ENCODE measurements at regions not wholly inside any gene's neighbourhood (a gene's known extent, or its start where the extent isn't known, plus 50 kb on each side); places are given as distances from the start of the nearest gene placed in this dataset.
A peak's percentile ranks its signal among the peaks of the same experiment; 100 is the strongest.
"Not testable (repeated sequence)": the region's sequence is repeated elsewhere in the genome, so short reads cannot be mapped to it uniquely, and the experiment has no call there.

DNA sequence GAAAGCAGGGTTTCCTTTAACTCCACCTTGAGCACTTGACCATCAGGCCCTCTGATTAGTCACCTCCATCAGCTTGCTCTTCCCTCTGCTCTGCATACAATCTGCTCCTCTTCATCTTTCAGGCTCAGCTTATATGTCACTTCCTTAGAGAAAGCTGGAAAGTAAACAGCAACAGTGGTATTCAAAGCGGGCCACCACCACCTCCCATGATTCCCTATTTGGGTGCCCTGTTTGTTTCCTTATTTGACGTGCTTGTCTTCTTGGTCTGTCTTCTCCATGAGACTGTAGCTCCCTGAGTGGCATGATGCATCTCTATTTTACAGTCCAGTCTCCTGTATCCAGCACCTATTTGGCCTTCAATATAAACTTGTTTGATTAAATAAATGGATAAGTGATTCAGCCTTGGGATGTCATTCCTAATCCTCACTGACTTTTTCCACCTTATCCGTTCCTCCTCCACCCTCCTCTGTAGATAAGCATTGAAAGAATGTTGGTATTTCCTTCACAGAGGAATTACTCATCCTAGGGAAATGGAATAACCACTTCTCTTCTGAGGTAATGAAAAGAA is 102.8 kb upstream of the SGK1 start:
- ATAC-seq = peak; percentile 30

DNA sequence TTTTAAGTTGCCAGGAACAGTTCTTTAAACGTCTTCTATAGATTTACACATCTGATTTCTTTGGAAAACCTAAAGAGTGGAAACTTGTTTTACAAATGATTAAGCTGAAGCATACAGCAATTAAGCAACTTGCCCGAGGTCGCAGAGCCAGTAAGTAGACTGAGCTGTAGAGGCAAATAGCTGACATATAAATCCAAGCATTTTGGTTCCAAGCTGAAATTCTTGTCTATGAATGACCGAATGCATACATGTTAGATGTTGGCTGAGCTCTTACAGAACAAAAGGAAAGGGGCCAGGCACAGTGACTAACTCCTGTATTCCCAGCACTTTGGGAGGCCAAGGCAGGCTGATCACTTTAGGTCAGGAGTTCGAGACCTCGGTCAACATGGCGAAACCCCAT is 101.8 kb upstream of the SGK1 start:
- peak; percentile 62 for ATAC-seq

DNA sequence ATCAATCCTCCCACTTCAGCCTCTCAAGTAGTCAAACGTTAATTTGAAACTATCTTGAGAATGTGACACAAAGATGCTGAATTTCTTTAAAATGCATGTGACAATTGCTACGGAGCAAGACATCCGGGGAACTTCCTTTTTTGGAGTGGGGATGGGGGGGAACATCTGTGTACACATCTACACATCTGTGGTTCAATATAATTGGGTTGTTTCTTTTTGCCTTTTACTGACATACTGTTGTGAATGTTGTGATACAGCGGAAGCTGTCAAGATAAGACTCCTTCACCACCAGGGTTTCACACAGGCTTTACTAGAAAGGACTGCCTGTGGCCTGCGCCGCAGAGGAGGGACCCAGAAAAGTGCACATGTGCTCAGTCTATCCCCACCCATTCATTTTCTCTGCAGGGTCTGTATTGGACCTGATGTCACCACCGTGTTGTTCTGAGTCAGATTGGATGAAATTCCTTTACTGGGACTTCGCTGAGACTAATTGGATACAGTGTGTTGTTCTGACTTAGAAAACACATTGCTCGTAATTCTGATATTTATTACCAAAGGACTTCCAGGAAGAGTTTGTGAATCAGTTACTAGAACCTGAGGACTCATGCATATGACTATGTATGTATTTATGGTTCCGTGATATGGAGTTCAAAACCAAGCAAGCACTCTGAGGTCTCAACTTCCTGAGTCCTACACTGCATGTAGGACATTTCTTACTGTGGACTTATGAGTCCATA is 98.7 kb upstream of the SGK1 start:
- ATAC-seq = no peak

DNA sequence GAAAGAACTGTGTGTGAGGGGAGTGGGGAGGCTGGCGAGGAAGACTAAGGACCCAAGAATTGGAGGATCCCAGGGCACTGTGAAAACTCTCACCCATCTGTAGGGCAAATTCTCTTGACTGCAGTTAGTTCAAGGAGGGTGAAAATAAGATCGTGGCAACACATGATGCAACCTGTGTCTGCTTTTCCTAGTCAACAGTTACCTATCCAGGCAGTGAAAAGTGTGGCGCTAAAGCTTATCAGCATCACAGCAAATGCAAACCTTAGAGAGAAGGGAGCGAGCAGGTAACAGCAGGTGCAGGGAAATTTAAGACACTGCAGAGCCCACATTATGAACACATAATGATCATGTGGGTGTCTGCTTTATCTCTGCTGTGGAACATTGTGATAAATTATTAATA is 97.7 kb upstream of the SGK1 start:
- no peak for ATAC-seq

DNA sequence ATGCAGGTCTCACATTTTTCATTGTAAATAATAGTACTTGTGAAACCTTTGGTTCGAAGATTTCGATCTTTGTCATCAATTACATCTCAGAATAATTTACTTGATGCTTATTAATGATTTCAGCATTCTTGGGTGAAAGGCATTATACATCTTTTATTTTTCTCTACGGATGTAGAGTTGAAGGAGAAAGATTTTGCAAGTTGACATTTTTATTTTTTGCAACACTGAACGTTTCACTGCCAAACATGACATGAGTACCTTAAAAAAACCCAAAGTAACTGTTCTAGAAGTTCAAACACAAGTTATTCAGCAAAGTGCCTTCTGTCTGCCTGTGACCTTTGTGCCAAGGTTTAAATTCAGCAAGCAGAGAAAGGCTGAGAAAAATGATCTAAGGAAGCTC is 97.3 kb upstream of the SGK1 start:
- no peak for ATAC-seq

DNA sequence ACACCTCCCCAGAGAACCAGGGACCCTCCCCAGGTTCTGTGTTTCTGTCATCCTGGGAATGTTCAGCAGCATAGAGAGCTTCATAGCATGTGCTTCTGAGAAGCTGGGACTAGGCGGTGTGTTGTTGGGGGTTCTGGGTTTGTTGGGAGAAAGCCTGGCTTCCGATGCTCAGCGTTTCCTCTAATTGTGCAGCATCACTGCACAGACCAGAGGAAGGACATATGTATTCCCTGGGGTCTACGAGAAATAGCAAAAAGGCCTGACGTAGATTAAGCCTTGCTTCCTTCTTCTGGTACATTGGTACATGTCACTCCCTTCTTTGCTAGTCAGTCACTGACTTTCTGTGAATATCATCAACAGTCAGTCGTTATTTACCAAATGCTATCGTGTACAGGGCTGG is 96.9 kb upstream of the SGK1 start:
- ATAC-seq = peak; percentile 23

DNA sequence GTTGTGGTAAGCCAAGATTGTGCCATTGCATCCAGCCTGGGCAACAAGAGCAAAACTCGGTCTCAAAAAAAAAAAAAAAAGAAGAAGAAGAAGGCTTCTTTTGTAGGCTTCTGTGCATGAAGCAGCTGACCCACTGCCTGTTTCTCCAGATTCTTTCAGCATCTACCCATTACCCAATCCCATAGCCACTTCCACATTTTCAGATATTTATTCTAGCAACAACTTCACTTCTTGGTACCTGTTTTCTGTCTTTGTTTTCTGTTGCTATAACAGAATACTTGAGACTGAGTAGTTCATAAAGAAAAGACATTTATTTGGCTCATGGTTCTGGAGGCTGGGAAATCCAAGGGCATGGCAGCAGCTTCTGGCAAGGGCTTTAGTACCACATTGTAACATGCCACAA is 95.3 kb upstream of the SGK1 start:
- ATAC-seq = no peak

DNA sequence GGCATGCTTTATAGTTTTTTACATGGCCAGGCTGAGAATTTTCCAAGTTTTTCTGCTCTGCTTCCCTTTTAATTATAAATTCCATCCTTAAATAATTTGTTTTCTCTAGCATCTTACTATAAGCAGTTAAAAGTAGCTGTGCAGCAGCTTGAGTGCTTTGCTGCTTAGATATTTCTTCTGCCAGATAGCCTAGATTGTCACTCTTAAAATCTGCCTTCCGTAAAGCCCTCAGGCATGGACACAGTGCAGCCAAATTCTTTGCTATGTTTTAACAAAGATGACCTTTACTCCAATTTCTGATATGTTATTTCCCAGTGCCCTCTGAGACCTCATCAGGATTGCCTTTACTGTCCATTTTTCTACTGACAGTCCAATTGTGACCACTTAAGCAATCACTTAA is 92.6 kb upstream of the SGK1 start:
- ATAC-seq = no peak

DNA sequence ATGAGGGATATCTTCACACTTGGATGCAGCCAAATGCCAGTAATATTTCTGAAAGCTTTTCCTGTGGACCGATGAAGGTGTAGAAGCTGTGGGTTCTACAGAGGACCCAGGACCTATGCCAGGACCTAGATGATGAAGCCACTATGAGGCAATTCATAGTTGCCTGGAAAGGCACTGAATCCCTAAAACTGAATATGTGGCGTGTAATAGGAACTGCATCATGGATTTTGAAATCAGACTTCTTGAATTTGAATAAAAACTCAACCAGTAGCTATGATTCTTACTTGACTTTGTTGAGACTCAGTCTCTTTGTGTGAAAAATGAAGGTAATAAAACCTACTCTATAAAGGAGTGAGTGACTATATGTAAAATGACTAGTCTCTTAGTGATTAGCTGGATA is 89.9 kb upstream of the SGK1 start:
- no peak for ATAC-seq

DNA sequence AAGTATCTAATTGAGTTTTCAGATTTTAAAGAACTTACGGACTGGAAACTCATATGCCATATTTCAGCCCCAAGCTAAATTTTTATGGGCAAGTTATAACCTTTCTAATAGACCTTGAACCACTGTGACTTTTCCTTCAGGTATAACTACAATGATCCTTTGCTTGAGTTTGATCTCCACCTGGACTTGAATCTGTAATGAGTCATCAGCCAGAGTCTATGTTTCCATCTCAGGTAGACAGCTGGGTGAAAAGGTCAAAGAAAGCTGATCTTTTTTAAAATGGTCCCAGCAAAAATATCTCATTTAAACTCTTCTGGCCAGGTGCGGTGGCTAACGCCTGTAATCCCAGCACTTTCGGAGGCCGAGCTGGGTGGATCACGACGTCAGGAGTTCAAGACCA is 88.4 kb upstream of the SGK1 start:
- ATAC-seq = no peak

DNA sequence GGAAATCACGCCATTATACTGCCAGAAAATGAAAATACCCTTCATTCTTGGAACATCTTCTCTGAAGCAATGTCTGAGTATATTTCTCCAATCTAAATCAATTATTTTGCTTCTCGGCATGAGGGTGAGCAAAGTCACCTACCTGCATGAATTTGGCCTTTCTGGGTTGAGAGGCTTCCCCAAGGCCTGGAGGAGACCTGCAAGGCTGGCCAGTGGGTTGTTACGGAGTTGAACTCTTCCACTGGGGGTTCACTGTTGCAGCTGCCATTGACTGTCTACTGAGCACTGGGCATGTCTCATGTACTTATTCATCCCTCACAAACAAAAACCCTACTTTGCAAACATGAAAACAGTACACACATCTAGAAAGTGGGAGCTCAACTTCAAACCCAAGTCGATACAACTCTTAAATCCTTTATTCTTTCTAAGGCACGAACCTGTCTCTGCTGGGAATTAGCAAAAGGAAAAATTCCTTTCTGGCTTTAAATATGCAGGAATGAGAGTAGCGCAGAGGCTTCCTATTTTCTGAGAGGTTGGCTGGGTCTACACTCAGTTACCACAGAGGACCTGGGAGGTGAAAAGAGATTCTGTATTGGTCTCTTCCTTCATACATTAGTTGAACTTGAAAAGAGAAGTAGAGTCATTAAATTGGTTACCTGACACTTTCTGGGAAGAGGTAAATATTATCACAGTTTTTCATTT is 87.6 kb upstream of the SGK1 start:
- no peak for ATAC-seq

DNA sequence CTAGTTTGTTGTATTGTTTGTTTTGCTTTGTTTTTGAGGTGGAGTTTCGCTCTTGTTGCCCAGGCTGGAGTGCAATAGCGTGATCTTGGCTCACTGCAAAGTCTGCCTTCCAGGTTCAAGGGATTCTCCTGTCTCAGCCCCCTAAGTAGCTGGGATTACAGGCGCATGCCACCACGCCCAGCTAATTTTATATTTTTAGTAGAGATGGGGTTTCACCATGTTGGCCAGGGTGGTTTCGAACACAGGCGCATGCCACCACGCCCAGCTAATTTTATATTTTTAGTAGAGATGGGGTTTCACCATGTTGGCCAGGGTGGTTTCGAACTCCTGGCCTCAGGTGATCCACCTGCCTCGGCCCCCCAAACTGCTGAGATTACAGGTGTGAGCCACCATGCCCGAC is 85.4 kb upstream of the SGK1 start:
- not testable (repeated sequence) for ATAC-seq

DNA sequence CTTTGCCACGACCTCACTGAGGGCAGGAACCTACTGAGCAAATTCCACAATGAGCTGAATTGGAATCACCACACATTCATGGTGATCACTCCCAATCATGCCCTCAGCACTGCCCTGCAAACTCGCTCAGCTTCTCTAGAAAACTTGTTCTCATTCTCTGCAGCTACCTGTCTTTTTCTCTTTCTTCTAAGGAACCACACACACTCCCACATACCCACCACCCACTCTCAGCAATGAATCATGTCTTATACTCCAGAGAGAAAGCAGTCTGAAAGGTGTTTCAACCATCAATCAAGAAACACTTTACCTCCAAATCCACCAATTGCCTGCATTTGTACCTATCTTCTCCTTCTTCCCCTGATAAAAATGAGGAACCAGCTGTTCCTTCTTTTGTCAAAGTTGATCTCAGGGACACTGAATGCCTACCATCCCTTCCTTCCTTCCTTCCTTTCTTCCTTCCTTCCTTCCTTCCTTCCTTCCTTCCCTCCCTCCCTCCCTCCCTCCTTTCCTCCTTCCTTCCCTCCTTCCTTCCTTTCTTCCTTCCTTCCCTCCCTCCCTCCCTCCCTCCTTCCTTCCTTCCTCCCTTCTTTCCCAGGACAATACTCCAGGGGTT is 84.6 kb upstream of the SGK1 start:
- no peak for ATAC-seq

DNA sequence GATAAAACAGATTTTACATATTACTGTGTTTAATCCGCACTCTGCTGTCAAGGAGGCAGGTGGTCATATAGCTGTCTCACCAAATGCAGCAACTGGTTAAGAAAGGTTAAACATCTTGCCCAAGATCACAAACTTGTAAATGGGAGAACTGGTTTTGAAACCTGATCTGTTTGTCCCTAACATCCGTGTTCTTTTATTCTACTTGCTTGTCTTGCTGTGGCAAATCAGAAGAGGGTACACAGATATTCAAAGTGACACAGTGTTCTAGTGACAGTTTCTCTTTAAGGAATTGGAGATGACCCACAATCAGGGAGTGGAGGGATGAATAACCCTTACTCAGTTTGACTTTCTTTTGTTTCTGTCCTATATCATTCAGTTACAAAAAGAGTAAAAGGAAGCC is 83.0 kb upstream of the SGK1 start:
- peak; percentile 83 for ATAC-seq

DNA sequence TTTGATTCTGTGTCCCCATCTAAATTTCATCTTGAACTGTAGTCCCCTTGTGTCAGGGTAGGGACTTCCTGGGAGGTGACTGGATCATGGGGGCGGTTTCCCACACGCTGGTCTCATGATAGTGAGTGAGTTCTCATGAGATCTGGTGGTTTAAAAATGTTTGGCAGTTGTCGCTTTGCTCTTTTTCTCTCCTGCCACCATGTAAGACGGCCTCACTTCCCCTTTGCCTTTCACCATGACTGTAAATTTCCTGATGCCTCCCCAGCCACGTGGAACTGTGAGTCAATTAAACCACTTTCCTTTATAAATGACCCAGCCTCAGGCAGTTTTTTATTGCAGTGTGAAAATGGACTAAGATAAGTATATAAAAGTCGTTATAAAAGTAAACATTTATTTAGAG is 80.5 kb upstream of the SGK1 start:
- no peak for ATAC-seq

DNA sequence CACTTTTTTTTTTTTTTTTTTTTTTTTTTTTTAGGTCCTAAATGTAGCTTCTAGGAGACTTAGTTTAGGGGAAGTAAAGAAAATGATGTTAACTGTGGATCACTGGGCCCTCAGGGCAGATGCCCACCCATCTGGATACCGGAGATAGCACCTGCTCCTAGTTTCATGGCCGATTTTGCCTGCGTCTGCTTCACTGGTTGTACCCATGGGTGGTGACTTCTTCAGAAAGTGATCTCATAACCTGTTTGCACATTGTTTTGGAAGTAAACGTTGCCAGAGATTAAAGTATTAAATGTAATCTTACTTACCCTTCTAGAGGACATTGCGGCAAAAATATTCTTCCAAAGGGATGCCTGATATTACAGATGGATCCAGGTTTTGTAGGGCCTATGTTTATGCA is 79.8 kb upstream of the SGK1 start:
- peak; percentile 46 for ATAC-seq

DNA sequence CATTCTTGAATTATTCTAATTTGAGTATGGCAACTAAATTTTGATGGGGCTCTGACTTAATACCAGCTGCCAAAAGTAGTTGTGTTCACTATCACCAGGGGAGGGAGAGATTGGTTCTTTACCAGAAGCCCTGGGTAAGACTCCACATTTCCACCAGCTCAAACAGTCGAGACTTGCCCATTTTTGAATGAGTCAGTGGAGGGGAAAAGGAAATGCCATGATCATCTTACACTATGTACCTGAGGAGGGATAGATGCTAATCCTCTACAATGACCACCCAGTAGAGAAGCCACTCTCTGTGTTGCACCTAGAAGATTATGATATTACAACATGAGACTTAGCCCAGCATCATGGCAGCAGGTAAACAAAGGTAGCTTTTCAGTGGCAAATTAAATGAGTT is 77.0 kb upstream of the SGK1 start:
- peak; percentile 59 for ATAC-seq

DNA sequence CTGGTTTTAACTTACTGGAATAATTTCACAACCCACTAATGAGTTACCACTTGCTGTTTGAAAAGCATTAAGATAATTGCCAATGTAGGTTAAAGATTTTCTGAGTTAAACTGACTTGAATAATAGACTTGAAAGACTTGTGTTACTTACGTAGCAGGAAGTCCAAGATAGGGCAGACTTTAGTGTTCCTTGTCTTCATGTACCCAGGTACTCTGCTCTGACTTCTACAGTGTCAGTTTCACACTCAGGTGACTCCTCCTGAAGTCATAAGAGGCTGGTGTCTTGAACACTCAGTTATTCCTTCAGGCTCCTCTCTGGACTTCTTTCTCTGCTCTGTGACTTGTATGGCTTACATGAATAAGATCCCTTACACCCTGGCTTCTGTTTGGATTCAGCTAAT is 76.3 kb upstream of the SGK1 start:
- peak; percentile 88 for ATAC-seq

DNA sequence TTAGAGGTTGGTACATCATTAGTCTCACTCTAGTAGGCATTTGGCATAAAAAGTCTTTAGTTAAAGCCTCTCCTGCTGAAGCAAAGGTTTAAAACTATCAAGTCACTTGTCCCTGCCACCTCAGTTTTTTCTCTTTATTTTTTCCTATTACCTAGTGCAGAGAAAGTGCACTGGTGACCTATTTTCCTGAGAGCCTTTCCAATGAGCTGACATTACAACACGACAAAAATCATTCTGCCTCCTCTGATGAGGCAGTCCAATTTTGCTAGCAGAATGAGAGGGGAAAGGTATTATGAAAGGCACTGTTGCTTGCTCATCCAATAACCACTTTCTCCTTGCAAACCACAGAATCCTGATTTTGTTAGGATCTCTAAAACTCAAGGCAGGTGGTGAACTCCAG is 73.3 kb upstream of the SGK1 start:
- ATAC-seq = no peak

DNA sequence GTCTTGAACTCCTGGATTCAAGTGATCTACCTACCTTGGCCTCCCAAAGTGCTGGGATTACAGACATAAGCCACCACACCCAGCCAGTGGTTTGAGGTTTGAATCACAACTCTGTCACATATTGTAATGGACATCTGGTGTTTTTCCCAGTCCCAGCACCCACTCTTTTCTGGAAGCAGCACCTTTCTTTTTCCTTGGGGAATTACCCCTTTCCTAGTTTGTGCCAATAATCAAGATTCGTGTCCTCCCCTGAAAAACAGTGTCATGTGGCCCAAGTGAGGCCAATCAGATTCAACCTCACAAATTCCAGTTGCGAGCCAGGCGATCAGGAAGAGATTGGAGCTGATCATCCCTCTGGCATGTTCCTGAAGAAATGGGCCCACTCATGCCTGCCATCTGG is 71.7 kb upstream of the SGK1 start:
- ATAC-seq = no peak

DNA sequence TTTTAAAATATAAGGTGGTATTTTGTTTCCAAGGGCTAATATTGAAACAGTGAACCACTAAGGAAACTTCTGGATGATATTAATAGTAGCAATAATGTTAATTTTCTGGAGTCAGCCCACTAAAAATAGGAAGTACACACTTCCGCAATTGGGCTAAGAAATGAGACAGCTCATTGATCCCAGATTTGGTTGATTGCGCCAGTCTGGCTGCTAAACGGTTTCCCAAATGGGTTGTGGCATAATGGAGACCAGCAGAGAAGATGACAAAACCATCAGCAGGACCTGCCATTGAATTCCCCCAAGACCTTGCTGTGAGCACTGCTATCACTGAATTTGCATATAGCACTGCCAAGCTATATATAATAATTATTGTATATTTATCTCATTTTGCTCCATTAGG is 71.2 kb upstream of the SGK1 start:
- ATAC-seq = no peak

DNA sequence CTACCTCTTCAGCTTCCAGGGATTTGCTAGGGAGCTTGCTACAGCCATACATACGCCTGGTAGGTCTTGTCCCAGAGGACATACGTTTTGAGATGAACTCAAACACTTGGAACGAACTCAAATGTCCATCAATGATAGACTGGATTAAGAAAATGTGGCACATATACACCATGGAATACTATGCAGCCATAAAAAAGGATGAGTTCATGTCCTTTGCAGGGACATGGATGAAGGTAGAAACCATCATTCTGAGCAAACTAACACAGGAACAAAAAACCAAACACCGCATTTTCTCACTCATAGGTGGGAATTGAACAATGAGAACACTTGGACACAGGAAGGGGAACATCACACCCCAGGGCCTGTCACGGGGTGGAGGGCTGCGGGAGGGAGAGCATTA is 68.6 kb upstream of the SGK1 start:
- ATAC-seq = not testable (repeated sequence)

DNA sequence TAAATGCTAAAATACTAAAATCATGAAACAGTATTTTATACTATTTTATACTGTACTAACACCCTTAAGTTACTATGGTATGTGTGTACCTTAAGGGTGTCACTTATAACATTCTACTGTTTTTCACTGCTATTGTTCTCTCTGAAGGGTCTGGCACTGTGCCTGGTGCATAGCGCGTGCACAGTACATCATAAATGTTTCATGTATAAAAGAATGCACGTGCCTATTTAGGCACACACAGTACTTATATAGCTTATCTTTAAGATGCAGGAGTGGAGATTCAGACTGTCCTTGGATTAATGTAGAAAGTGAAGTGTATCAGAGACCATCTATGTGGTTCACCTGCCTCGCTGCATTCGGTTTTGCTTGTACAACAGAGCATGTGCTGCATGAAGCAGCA is 64.0 kb upstream of the SGK1 start:
- ATAC-seq = no peak

DNA sequence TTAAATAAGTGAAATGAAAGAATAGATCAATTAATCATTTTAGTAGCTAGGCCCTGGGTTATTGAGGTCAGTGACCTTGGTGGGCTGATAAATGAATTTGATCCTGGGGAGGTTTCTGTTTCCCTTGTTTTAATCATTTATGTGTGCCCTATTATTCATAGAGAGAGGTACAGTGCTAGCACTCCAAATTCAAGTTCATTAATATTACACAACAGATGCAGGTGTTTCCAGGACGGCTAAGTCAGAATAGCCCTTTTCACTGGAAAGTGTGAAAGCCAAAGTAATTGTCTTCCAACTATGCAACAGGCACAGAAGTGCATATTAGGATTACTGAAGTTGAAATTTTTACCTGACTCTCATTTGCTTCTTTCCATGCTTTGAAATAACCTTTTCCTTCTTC is 61.7 kb upstream of the SGK1 start:
- peak; percentile 57 for ATAC-seq

All from esophagus mucosa (tissue), 1 donor.